ENCODE measurements at regions not wholly inside any gene's neighbourhood (a gene's known extent, or its start where the extent isn't known, plus 50 kb on each side); places are given as distances from the start of the nearest gene placed in this dataset.

GRCh38 chr3:174495928-174496327 lies 363.2 kb upstream of the NAALADL2 start:
- TF ChIP-seq JUND (IDR thresholded peaks at IDR 0.05) (peak in 1 of 2 donors; percentile 47), MAX (IDR thresholded peaks at IDR 0.05) (no peak), SP1 (IDR thresholded peaks at IDR 0.05) (peak; percentile 23), GABPA (IDR thresholded peaks at IDR 0.05 in 1 of 2, conservative IDR thresholded peaks at IDR 0.05 in 1 of 2) (no peak), CTCF (IDR thresholded peaks at IDR 0.05; ENCODE audit: low read depth, low read length, missing input control) (no peak), REST (IDR thresholded peaks at IDR 0.05) (no peak), ATF3 (IDR thresholded peaks at IDR 0.05) (no peak), RAD21 (IDR thresholded peaks at IDR 0.05) (no peak), YY1 (IDR thresholded peaks at IDR 0.05) (no peak), FOXA2 (IDR thresholded peaks at IDR 0.05) (no peak)
